Smooth muscle cell (in vitro differentiated cells): ENCODE measurements at regions not wholly inside any gene's neighbourhood (a gene's known extent, or its start where the extent isn't known, plus 50 kb on each side); places are given as distances from the start of the nearest gene placed in this dataset.

ENCODE experiments used
- DNase-seq: peaks from one replicate; lab custom pipeline; 2025; ENCODE audit not compliant: unreplicated experiment; lab: John Stamatoyannopoulos, UW
- H2AFZ ChIP-seq: fragments of 200-600 bp; sonication (generic); 2 replicates; pipeline ENCODE4 v1.6.0; 2016; ENCODE audit warnings: antibody characterized with exemption, low read depth, mild to moderate bottlenecking
- H3F3A ChIP-seq: fragments of 200-600 bp; sonication (generic); 2 replicates; pipeline ENCODE4 v1.6.0; 2017; ENCODE audit warnings: antibody characterized with exemption, low read depth
- H3K27ac ChIP-seq: fragments of 200-600 bp; sonication (generic); 2 replicates; pipeline ENCODE4 v1.5.1; 2016; ENCODE audit warnings: low read depth, mild to moderate bottlenecking
- H3K27me3 ChIP-seq: fragments of 200-600 bp; sonication (generic); 2 replicates; pipeline ENCODE4 v1.6.1; 2016; ENCODE audit warnings: low read depth, mild to moderate bottlenecking
- H3K36me3 ChIP-seq: fragments of 200-600 bp; sonication (generic); 2 replicates; pipeline ENCODE4 v1.5.1; 2016; ENCODE audit warnings: low read depth
- H3K4me1 ChIP-seq: fragments of 200-600 bp; sonication (generic); 2 replicates; pipeline ENCODE4 v1.5.1; 2016; ENCODE audit warnings: low read depth
- H3K4me2 ChIP-seq: fragments of 200-600 bp; sonication (generic); 2 replicates; pipeline ENCODE4 v1.6.0; 2016; ENCODE audit warnings: mild to moderate bottlenecking
- H3K4me3 ChIP-seq: fragments of 200-600 bp; sonication (generic); 2 replicates; pipeline ENCODE4 v1.5.1; 2016; ENCODE audit warnings: mild to moderate bottlenecking
- H3K79me2 ChIP-seq: fragments of 200-600 bp; sonication (generic); 2 replicates; pipeline ENCODE4 v1.6.0; 2016; ENCODE audit warnings: low read depth, mild to moderate bottlenecking
- H3K9ac ChIP-seq: fragments of 200-600 bp; sonication (generic); 2 replicates; pipeline ENCODE4 v1.6.0; 2016; ENCODE audit warnings: low read depth
- H3K9me3 ChIP-seq: fragments of 200-600 bp; sonication (generic); replicated peaks from 2 replicates; pipeline ENCODE4 v1.5.1; 2016; ENCODE audit warnings: low read depth
- H4K20me1 ChIP-seq: fragments of 200-600 bp; sonication (generic); 2 replicates; pipeline ENCODE4 v1.6.0; 2016; ENCODE audit warnings: low read depth
- WGBS: methylation state at CpG from one replicate; pipeline ENCODE4 v1.1.7; 2016; ENCODE audit warnings: low lambda C conversion rate; 5-methylcytosine and 5-hydroxymethylcytosine counted together
- TF ChIP-seq, protein P1 (sequence below): fragments of 200-600 bp; sonication (generic); IDR thresholded peaks from 2 replicates; pipeline ENCODE4 v1.5.1; 2017; ENCODE audit warnings: borderline replicate concordance, mild to moderate bottlenecking, antibody characterized with exemption; ENCODE audit not compliant: insufficient read depth, poor library complexity, severe bottlenecking

DNA sequence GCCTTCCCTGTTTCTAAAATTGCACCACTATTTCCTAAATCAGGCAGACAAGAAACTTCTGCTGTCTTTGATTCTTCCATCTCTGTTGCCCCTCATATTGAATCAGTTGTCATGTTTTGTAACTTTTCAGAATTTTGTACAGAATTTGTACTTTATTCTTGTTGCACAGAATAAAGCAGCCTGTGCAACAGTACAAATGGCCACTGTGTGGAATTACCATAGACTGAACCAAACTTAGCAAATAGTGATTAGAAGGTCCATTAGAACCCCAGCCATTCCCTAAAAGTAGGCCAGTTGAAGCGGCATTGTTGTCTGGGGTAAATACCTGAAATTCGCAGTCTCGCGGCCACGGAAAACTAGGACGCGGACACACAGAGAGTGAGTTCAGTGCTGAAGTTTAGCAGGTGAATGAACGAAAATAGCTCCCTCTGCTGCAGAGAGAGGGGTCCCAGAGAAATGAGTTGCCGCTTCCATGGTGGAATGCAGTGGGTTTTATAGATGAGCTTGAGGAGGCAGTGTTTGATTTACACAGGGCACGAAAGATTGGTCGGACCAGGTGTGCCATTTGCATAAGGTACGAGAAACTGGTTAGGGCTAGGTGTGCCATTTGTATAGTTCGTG, 71.8 kb downstream of the C4orf33 start:
- Histone ChIP-seq H3K36me3 (no peaks in the 10 kb centered on the region), H3K4me1 (no peaks in the 10 kb centered on the region), H2AFZ (no peak overlapping the region), H3K27ac (no peak overlapping the region), H3F3A (no peaks in the 10 kb centered on the region), H3K9me3 (no peaks in the 10 kb centered on the region), H3K4me2 (no peak overlapping the region), H4K20me1 (no peaks in the 10 kb centered on the region), H3K27me3 (peaks cover 41% of the 10 kb centered on the region), H3K9ac (no peak overlapping the region), H3K4me3 (peak overlapping the region; percentile 23), H3K79me2 (no peaks in the 10 kb centered on the region)
- TF ChIP-seq, protein P1, sequence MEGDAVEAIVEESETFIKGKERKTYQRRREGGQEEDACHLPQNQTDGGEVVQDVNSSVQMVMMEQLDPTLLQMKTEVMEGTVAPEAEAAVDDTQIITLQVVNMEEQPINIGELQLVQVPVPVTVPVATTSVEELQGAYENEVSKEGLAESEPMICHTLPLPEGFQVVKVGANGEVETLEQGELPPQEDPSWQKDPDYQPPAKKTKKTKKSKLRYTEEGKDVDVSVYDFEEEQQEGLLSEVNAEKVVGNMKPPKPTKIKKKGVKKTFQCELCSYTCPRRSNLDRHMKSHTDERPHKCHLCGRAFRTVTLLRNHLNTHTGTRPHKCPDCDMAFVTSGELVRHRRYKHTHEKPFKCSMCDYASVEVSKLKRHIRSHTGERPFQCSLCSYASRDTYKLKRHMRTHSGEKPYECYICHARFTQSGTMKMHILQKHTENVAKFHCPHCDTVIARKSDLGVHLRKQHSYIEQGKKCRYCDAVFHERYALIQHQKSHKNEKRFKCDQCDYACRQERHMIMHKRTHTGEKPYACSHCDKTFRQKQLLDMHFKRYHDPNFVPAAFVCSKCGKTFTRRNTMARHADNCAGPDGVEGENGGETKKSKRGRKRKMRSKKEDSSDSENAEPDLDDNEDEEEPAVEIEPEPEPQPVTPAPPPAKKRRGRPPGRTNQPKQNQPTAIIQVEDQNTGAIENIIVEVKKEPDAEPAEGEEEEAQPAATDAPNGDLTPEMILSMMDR: peak; percentile 6
- 45% methylated on average over 13 of the region's 13 CpGs for WGBS
- DNase-seq: no peak

DNA sequence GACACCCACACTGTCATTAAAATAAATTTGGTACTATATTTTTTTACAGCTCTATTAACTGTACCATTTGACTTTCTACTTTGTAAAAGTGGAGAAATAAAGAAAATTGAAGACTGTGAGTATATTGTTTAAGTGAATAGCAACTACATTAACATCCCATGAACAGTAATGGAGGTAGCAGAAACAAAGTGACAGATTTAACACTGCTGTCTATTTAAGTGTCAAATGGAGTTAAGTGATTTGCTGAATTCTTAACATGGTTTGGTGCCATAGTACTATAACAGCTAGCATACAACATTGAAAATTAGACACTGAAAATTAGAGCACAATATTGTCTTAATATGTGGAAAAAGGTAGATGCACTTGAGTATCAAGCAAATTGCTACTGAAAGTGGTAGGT, 76.2 kb downstream of the C4orf33 start:
- TF ChIP-seq, protein P1: no peak
- Histone ChIP-seq H3F3A (no peaks in the 10 kb centered on the region), H2AFZ (no peak overlapping the region), H3K4me1 (no peaks in the 10 kb centered on the region), H3K4me2 (no peak overlapping the region), H3K27me3 (peaks cover 40% of the 10 kb centered on the region), H3K27ac (no peak overlapping the region), H3K9me3 (no peaks in the 10 kb centered on the region), H3K79me2 (no peaks in the 10 kb centered on the region), H3K4me3 (no peak overlapping the region), H3K36me3 (no peaks in the 10 kb centered on the region), H4K20me1 (no peaks in the 10 kb centered on the region), H3K9ac (no peak overlapping the region)
- DNase-seq: no peak

DNA sequence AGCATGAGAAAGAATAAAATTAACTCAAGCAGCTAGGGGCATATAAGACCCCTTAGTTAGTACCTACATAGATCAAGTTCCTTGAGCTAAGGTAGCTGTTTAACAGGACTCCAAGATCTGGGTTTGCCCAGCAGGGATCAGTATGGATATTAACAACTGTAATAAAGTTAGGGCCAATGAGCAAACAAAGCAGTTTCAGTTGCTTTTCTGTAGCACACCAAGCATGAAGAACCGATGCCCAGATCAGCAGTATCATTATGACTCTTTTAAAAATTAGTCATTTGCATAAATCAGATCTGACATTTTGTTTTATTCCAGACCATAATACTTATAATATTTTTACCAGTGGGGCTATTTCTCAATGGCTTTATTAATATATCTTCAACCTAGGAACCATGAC, 80.9 kb downstream of the C4orf33 start:
- H3K27me3 ChIP-seq: peaks cover 15% of the 10 kb centered on the region
- TF ChIP-seq, protein P1: no peak
- no peak overlapping the region for H3K4me3 ChIP-seq
- no peak overlapping the region for H3K9ac ChIP-seq
- no peak for DNase-seq
- H3K36me3 ChIP-seq: no peaks in the 10 kb centered on the region
- no peak overlapping the region for H3K4me2 ChIP-seq
- H3K79me2 ChIP-seq: no peaks in the 10 kb centered on the region
- 100% methylated on average over 1 of the region's 1 CpG for WGBS
- H2AFZ ChIP-seq: no peak overlapping the region
- no peaks in the 10 kb centered on the region for H3K9me3 ChIP-seq
- H3K4me1 ChIP-seq: no peaks in the 10 kb centered on the region
- no peak overlapping the region for H3K27ac ChIP-seq
- H3F3A ChIP-seq: no peaks in the 10 kb centered on the region
- H4K20me1 ChIP-seq: no peaks in the 10 kb centered on the region

GRCh38 chr4:129179276-129179675, 83.3 kb downstream of the C4orf33 start:
- Histone ChIP-seq H3K36me3 (no peaks in the 10 kb centered on the region), H3K4me2 (no peak overlapping the region), H3K9me3 (no peaks in the 10 kb centered on the region), H3K27ac (no peak overlapping the region), H3K4me1 (no peaks in the 10 kb centered on the region), H4K20me1 (no peaks in the 10 kb centered on the region), H3K27me3 (peaks cover 8% of the 10 kb centered on the region), H3K9ac (no peak overlapping the region), H3K79me2 (no peaks in the 10 kb centered on the region), H3F3A (no peaks in the 10 kb centered on the region), H3K4me3 (no peak overlapping the region), H2AFZ (no peak overlapping the region)
- 86% methylated on average over 2 of the region's 2 CpGs for WGBS
- TF ChIP-seq, protein P1: no peak
- no peak for DNase-seq
